MM.1S (cell line): ENCODE measurements at regions not wholly inside any gene's neighbourhood (a gene's known extent, or its start where the extent isn't known, plus 50 kb on each side); places are given as distances from the start of the nearest gene placed in this dataset.

Source experiments
- DNase-seq: peaks from one replicate; pipeline ENCODE4 v3.0.0-alpha.2; 2015
- H2AFZ ChIP-seq: fragments of 300-600 bp; sonication (generic); 2 replicates; pipeline ENCODE4 v1.6.0; 2016; ENCODE audit warnings: antibody characterized with exemption, low read length
- H3F3A ChIP-seq: fragments of 300-600 bp; sonication (generic); 2 replicates; pipeline ENCODE4 v1.6.1; 2016; ENCODE audit warnings: mild to moderate bottlenecking, antibody characterized with exemption, low read length, moderate library complexity, mixed read lengths; ENCODE audit not compliant: insufficient read depth
- H3K27ac ChIP-seq: fragments of 300-600 bp; sonication (generic); 2 replicates; pipeline ENCODE4 v1.5.1; 2016; ENCODE audit warnings: mild to moderate bottlenecking, low read length
- H3K27me3 ChIP-seq: fragments of 300-600 bp; sonication (generic); replicated peaks from 2 replicates; pipeline ENCODE4 v1.6.0; 2016; ENCODE audit warnings: low read length; ENCODE audit not compliant: insufficient read depth
- H3K36me3 ChIP-seq: fragments of 300-600 bp; sonication (generic); replicated peaks from 2 replicates; pipeline ENCODE4 v1.6.1; 2016; ENCODE audit warnings: mild to moderate bottlenecking, low read length, mixed read lengths; ENCODE audit not compliant: insufficient read depth
- H3K4me1 ChIP-seq: fragments of 300-600 bp; sonication (generic); 2 replicates; pipeline ENCODE4 v1.6.1; 2016; ENCODE audit warnings: low read length, mixed read lengths
- H3K4me2 ChIP-seq: fragments of 300-600 bp; sonication (generic); 2 replicates; pipeline ENCODE4 v1.6.0; 2016; ENCODE audit warnings: low read depth, low read length
- H3K4me3 ChIP-seq: fragments of 300-600 bp; sonication (generic); 2 replicates; pipeline ENCODE4 v1.5.1; 2016; ENCODE audit warnings: low read length, mixed read lengths
- H3K79me2 ChIP-seq: fragments of 300-600 bp; sonication (generic); 2 replicates; pipeline ENCODE4 v1.6.1; 2016; ENCODE audit warnings: mixed run types, low read length, mixed read lengths
- H3K9ac ChIP-seq: fragments of 300-600 bp; sonication (generic); 2 replicates; pipeline ENCODE4 v1.6.1; 2016; ENCODE audit warnings: low read length, mixed read lengths
- H3K9me2 ChIP-seq: fragments of 300-600 bp; sonication (generic); replicated peaks from 2 replicates; pipeline ENCODE4 v1.6.1; 2016; ENCODE audit warnings: mild to moderate bottlenecking, low read length, mixed read lengths; ENCODE audit not compliant: insufficient read depth
- H3K9me3 ChIP-seq: fragments of 300-600 bp; sonication (generic); replicated peaks from 2 replicates; pipeline ENCODE4 v1.6.1; 2016; ENCODE audit warnings: mild to moderate bottlenecking, low read length, mixed read lengths; ENCODE audit not compliant: insufficient read depth
- H4K20me1 ChIP-seq: fragments of 300-600 bp; sonication (generic); 2 replicates; pipeline ENCODE4 v1.6.1; 2016; ENCODE audit warnings: mild to moderate bottlenecking, low read length, moderate library complexity, mixed read lengths; ENCODE audit not compliant: insufficient read depth
- EZH2 ChIP-seq: fragments of 300-600 bp; sonication (generic); optimal IDR thresholded peaks from 2 replicates; pipeline ENCODE3; 2017; ENCODE audit warnings: low read depth, mild to moderate bottlenecking, antibody characterized with exemption, low read length, mixed read lengths
- EZH2phosphoT487 ChIP-seq: fragments of 300-600 bp; sonication (generic); IDR thresholded peaks from 2 replicates; pipeline ENCODE4 v1.6.1; 2018; ENCODE audit warnings: antibody characterized with exemption, low read length
- TF ChIP-seq, protein P1 (sequence below): fragments of 300-600 bp; sonication (generic); IDR thresholded peaks from 2 replicates; pipeline ENCODE4 v1.5.1; 2016; ENCODE audit warnings: antibody characterized with exemption, low read length, mixed read lengths

DNA sequence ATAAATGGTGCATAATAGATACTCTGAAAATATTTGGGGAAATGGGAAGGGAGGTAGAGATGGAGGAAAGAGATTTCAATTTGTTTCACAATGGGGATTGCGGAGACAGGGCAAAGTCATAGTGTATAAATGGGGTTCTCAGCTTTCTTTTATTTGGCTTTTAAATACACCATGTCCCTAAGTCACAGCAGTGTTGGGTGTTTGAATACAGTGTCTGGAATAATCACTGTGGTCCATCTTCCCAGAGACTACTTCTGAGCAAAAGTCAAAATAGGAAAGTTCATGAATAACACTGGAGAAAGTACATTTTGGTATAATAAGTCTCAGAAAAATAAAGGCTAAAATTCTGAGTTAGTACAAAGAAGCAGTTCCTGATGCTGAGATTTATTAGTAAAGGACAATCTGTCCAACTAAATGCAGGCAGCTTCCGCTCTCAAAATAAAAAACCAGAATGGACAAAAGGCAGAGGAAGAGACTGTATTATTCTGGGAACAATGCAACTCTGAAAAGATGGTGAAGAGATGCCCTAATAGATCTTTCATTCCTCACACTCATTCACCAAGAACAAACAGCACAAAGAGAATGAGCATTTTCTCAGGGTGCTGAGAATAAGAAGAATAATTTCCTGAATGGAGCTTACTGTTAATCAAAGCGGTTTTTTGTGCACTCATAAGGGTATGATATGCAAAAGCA lies 295.4 kb upstream of the PIK3C3 start:
- Histone ChIP-seq H3K79me2 (no peaks in the 10 kb centered on the region), H3K27me3 (no peaks in the 10 kb centered on the region), H3K9ac (no peak overlapping the region), H3K4me2 (no peak overlapping the region), H4K20me1 (no peaks in the 10 kb centered on the region), H3K9me2 (no peaks in the 10 kb centered on the region), H3F3A (no peaks in the 10 kb centered on the region), H3K4me1 (no peaks in the 10 kb centered on the region), H3K36me3 (no peaks in the 10 kb centered on the region), H3K9me3 (no peaks in the 10 kb centered on the region), H3K27ac (no peak overlapping the region), H2AFZ (no peak overlapping the region), H3K4me3 (no peak overlapping the region)
- TF ChIP-seq, protein P1, sequence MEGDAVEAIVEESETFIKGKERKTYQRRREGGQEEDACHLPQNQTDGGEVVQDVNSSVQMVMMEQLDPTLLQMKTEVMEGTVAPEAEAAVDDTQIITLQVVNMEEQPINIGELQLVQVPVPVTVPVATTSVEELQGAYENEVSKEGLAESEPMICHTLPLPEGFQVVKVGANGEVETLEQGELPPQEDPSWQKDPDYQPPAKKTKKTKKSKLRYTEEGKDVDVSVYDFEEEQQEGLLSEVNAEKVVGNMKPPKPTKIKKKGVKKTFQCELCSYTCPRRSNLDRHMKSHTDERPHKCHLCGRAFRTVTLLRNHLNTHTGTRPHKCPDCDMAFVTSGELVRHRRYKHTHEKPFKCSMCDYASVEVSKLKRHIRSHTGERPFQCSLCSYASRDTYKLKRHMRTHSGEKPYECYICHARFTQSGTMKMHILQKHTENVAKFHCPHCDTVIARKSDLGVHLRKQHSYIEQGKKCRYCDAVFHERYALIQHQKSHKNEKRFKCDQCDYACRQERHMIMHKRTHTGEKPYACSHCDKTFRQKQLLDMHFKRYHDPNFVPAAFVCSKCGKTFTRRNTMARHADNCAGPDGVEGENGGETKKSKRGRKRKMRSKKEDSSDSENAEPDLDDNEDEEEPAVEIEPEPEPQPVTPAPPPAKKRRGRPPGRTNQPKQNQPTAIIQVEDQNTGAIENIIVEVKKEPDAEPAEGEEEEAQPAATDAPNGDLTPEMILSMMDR: no peak
- TF ChIP-seq EZH2 (no peak), EZH2phosphoT487 (no peak)
- no peak for DNase-seq

DNA sequence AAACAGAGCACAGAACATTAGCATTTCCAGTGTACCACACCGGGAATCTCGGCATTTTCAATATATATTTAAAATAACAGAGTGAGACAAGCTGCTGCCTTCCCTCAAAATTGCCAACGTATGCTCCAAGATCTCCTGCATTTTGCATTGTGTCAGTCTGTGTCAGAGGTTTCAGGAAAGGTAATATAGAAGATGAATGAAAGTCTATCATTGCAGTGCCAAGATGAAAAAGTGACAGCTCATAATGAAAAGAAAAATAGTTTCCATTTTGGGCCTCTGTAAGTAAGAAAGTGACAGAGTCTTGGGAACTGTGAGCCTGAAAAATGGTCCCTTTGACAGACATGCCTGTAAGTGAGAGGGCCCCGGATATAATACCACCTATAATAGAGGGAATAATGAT lies 297.8 kb upstream of the PIK3C3 start:
- Histone ChIP-seq H3K27me3 (no peaks in the 10 kb centered on the region), H3K9me2 (no peaks in the 10 kb centered on the region), H3K36me3 (no peaks in the 10 kb centered on the region), H3K9ac (no peak overlapping the region), H3K27ac (no peak overlapping the region), H3K4me1 (no peaks in the 10 kb centered on the region), H4K20me1 (no peaks in the 10 kb centered on the region), H3K79me2 (no peaks in the 10 kb centered on the region), H3K4me2 (no peak overlapping the region), H2AFZ (no peak overlapping the region), H3K4me3 (no peak overlapping the region), H3K9me3 (no peaks in the 10 kb centered on the region), H3F3A (no peaks in the 10 kb centered on the region)
- TF ChIP-seq EZH2: no peak
- TF ChIP-seq, protein P1: no peak
- no peak for TF ChIP-seq EZH2phosphoT487
- DNase-seq: no peak

DNA sequence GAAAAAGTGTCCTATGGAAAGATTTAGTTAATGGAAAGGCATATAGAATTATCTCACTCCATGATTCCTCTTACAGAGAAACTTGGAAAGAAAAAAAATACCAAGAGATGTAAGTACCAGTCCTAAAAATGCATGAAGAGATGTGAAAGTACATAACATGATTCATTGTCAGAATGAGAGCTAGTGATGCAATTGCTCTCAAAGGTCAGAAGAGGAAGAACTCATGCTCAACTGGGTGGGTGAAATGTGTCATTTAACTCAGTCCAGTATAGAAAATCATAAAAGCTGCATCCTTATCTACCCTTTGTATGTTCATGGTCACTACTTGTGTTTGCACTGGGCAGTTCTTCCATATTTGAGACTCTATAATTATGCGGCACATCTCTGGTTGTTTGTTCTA lies 300.0 kb upstream of the PIK3C3 start:
- no peak overlapping the region for H3K4me2 ChIP-seq
- no peaks in the 10 kb centered on the region for H3F3A ChIP-seq
- DNase-seq: no peak
- no peak overlapping the region for H3K27ac ChIP-seq
- no peaks in the 10 kb centered on the region for H3K9me2 ChIP-seq
- no peaks in the 10 kb centered on the region for H3K4me1 ChIP-seq
- no peaks in the 10 kb centered on the region for H3K9me3 ChIP-seq
- H3K4me3 ChIP-seq: no peak overlapping the region
- TF ChIP-seq EZH2: no peak
- H3K36me3 ChIP-seq: no peaks in the 10 kb centered on the region
- no peaks in the 10 kb centered on the region for H3K27me3 ChIP-seq
- no peak overlapping the region for H2AFZ ChIP-seq
- no peaks in the 10 kb centered on the region for H3K79me2 ChIP-seq
- H4K20me1 ChIP-seq: no peaks in the 10 kb centered on the region
- no peak overlapping the region for H3K9ac ChIP-seq

DNA sequence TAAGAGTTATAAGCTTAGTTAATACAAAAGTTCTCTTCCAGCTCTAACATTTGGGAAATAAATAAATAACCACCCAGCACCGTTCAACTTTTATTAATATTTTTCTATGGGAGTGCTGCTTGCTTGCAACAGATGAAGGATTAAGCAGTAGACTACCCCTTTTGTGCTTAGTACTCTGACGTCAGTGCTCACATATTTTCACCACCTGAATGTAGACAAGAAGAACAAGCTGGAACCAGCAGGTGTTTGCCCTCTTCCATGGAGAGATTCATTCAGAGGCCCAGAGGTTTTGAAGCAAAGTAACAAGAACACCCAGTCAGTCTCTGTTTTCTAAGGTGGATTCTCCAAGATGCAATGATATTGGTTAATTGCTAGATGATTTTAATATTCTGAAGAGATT lies 307.1 kb upstream of the PIK3C3 start:
- Histone ChIP-seq H4K20me1 (no peaks in the 10 kb centered on the region), H3K27me3 (no peaks in the 10 kb centered on the region), H3K9ac (no peak overlapping the region), H3K4me3 (no peak overlapping the region), H3K36me3 (no peaks in the 10 kb centered on the region), H3K27ac (no peak overlapping the region), H3K79me2 (no peaks in the 10 kb centered on the region), H3K9me3 (no peaks in the 10 kb centered on the region), H3K4me1 (no peaks in the 10 kb centered on the region), H2AFZ (no peak overlapping the region), H3K4me2 (no peak overlapping the region), H3K9me2 (no peaks in the 10 kb centered on the region), H3F3A (no peaks in the 10 kb centered on the region)
- TF ChIP-seq, protein P1: no peak
- TF ChIP-seq EZH2 (no peak), EZH2phosphoT487 (no peak)
- no peak for DNase-seq
